ENCODE measurements at regions not wholly inside any gene's neighbourhood (a gene's known extent, or its start where the extent isn't known, plus 50 kb on each side); places are given as distances from the start of the nearest gene placed in this dataset.

GRCh38 chr20:58097429-58097828, 131.0 kb downstream of the ANKRD60 start:
- DNase-seq (ENCODE audit: missing footprints), result no peak
- intact Hi-C loops (cut with DNase I), result no loop called here
- no peak for ATAC-seq

GRCh38 chr20:58096880-58097423, 131.5 kb downstream of the ANKRD60 start:
- ATAC-seq, result no peak
- intact Hi-C loops (cut with DNase I), result no loop called here

GRCh38 chr20:58094698-58095097, 133.8 kb downstream of the ANKRD60 start:
- DNase-seq (ENCODE audit: missing footprints), result no peak

More at GRCh38 chr20:58096880-58097423, 131.5 kb downstream of the ANKRD60 start:
- no peak for DNase-seq (ENCODE audit: missing footprints)

GRCh38 chr20:58094160-58094559, 134.3 kb downstream of the ANKRD60 start:
- DNase-seq (ENCODE audit: missing footprints), result no peak
- intact Hi-C loops (cut with DNase I), result no loop called here
- ATAC-seq, result no peak

More at GRCh38 chr20:58094698-58095097, 133.8 kb downstream of the ANKRD60 start:
- no peak for ATAC-seq
- intact Hi-C loops (cut with DNase I), result no loop called here

GRCh38 chr20:58092871-58093270, 135.6 kb downstream of the ANKRD60 start:
- intact Hi-C loops (cut with DNase I), result no loop called here
- DNase-seq (ENCODE audit: missing footprints) (no peak), ATAC-seq (no peak)

GRCh38 chr20:58092353-58092752, 136.1 kb downstream of the ANKRD60 start:
- peak; percentile 52 for ATAC-seq
- DNase-seq (ENCODE audit: missing footprints), result no peak
- intact Hi-C loops (cut with DNase I), result no loop called here

GRCh38 chr20:58091810-58092209, 136.6 kb downstream of the ANKRD60 start:
- DNase-seq (ENCODE audit: missing footprints), result no peak
- ATAC-seq, result no peak
- intact Hi-C loops (cut with DNase I), result no loop called here

- no peak for ATAC-seq
- intact Hi-C loops (cut with DNase I), result no loop called here
- DNase-seq (ENCODE audit: missing footprints), result no peak
Observed at GRCh38 chr20:58090161-58090560, 138.3 kb downstream of the ANKRD60 start.

- DNase-seq (ENCODE audit: missing footprints) (no peak), ATAC-seq (no peak)
- intact Hi-C loops (cut with DNase I), result loop anchor here (5.0 to 10.0 kb wide), 2 partner anchors 374 to 491 kb away; partner anchors contain the start of gene PMEPA1
Observed at GRCh38 chr20:58088625-58089024, 139.8 kb downstream of the ANKRD60 start.

GRCh38 chr20:58088105-58088504, 140.3 kb downstream of the ANKRD60 start:
- intact Hi-C loops (cut with DNase I), result loop anchor here (5.0 to 10.0 kb wide), 2 partner anchors 373 to 491 kb away; partner anchors contain the start of gene PMEPA1
- DNase-seq (ENCODE audit: missing footprints) (no peak), ATAC-seq (no peak)

- ATAC-seq (no peak), DNase-seq (ENCODE audit: missing footprints) (no peak)
- intact Hi-C loops (cut with DNase I), result loop anchor here (1.0 to 10.0 kb wide), 3 partner anchors 373 to 490 kb away; partner anchors contain the start of gene PMEPA1
Observed at GRCh38 chr20:58087562-58087858, 140.9 kb downstream of the ANKRD60 start.

- intact Hi-C loops (cut with DNase I), result loop anchor here (1.0 to 10.0 kb wide), 3 partner anchors 372 to 490 kb away; partner anchors contain the start of gene PMEPA1
- no peak for ATAC-seq
- DNase-seq (ENCODE audit: missing footprints), result no peak
Observed at GRCh38 chr20:58086763-58087561, 141.5 kb downstream of the ANKRD60 start.

GRCh38 chr20:58084966-58085365, 143.5 kb downstream of the ANKRD60 start:
- ATAC-seq, result no peak
- intact Hi-C loops (cut with DNase I), result loop anchor here (5.0 to 10.0 kb wide), 2 partner anchors 370 to 488 kb away; partner anchors contain the start of gene PMEPA1

GRCh38 chr20:58084566-58084965, 143.9 kb downstream of the ANKRD60 start:
- ATAC-seq (no peak), DNase-seq (ENCODE audit: missing footprints) (no peak)
- intact Hi-C loops (cut with DNase I), result loop anchor here (10.0 kb wide), 1 partner anchor 370 kb away; the partner anchor contains the start of gene PMEPA1

More at GRCh38 chr20:58084966-58085365, 143.5 kb downstream of the ANKRD60 start:
- DNase-seq (ENCODE audit: missing footprints), result no peak

GRCh38 chr20:58081846-58082245, 146.6 kb downstream of the ANKRD60 start:
- intact Hi-C loops (cut with DNase I), result loop anchor here (10.0 kb wide), 1 partner anchor 367 kb away; the partner anchor contains the start of gene PMEPA1

GRCh38 chr20:58078741-58079522, 149.5 kb downstream of the ANKRD60 start:
- DNase-seq (ENCODE audit: missing footprints) (no peak), ATAC-seq (no peak)
- intact Hi-C loops (cut with DNase I), result no loop called here

More at GRCh38 chr20:58081846-58082245, 146.6 kb downstream of the ANKRD60 start:
- ATAC-seq (no peak), DNase-seq (ENCODE audit: missing footprints) (no peak)

GRCh38 chr20:58077282-58077681, 151.2 kb downstream of the ANKRD60 start:
- DNase-seq (ENCODE audit: missing footprints) (no peak), ATAC-seq (no peak)
- intact Hi-C loops (cut with DNase I), result no loop called here

- intact Hi-C loops (cut with DNase I), result no loop called here
- DNase-seq (ENCODE audit: missing footprints), result no peak
- ATAC-seq, result no peak
Observed at GRCh38 chr20:58076405-58076804, 152.0 kb downstream of the ANKRD60 start.
